ENCODE measurements at regions not wholly inside any gene's neighbourhood (a gene's known extent, or its start where the extent isn't known, plus 50 kb on each side); places are given as distances from the start of the nearest gene placed in this dataset.

GRCh38 chr10:3464760-3465405 lies 292.3 kb upstream of the PITRM1 start:
- no peak for TF ChIP-seq CTCF (IDR thresholded peaks at IDR 0.05)
- TF ChIP-seq POLR2A (IDR thresholded peaks at IDR 0.05) = no peak

Data from heart left ventricle (tissue), 13 donors.